ENCODE measurements at regions not wholly inside any gene's neighbourhood (a gene's known extent, or its start where the extent isn't known, plus 50 kb on each side); places are given as distances from the start of the nearest gene placed in this dataset.
A peak's percentile ranks its signal among the peaks of the same experiment; 100 is the strongest.

- TF ChIP-seq CEBPB (IDR thresholded peaks at IDR 0.05; ENCODE audit: borderline replicate concordance, low read depth, low read length), result no peak
- TF ChIP-seq JUND (CRISPR knock-in tag; IDR thresholded peaks at IDR 0.05), result no peak
- TF ChIP-seq PAX8 (CRISPR knock-in tag; IDR thresholded peaks at IDR 0.05; ENCODE audit: borderline replicate concordance), result no peak
- TF ChIP-seq DNMT1 (CRISPR knock-in tag; IDR thresholded peaks at IDR 0.05), result no peak
- TF ChIP-seq ZNF343 (CRISPR knock-in tag; IDR thresholded peaks at IDR 0.05), result no peak
Observed at GRCh38 chr4:59044286-59044900, 1934.2 kb upstream of the IGFBP7 start (continued).

GRCh38 chr4:59054086-59054485 is 1943.9 kb upstream of the IGFBP7 start:
- ChIA-PET POLR2A (no interaction called here), CTCF (ENCODE audit: low intra/inter-chr PET ratio, low total read pairs) (no interaction called here)
- H3K79me2 ChIP-seq (ENCODE audit: insufficient read depth, low read length), result no peaks in the 10 kb centered on the region
- H3K4me2 ChIP-seq (ENCODE audit: low read depth, low read length), result no peak overlapping the region
- intact Hi-C loops (cut with micrococcal nuclease; ENCODE audit: unreplicated experiment), result no loop called here
- no peak overlapping the region for H3K27ac ChIP-seq (ENCODE audit: extremely low read length, insufficient read depth, low read length)
- no peak for ATAC-seq
- no peaks in the 10 kb centered on the region for H3K4me1 ChIP-seq (ENCODE audit: insufficient read depth, low read length)
- no peak overlapping the region for H3K4me3 ChIP-seq (replicated peaks in 1 of 3; ENCODE audit: insufficient read depth in 1 of 3, low read depth in 2 of 3, low read length in 3 of 3)
- TF ChIP-seq ZMYM4 (CRISPR knock-in tag; IDR thresholded peaks at IDR 0.05) (no peak), ZNF496 (CRISPR knock-in tag; IDR thresholded peaks at IDR 0.05; ENCODE audit: insufficient replicate concordance) (no peak), GATA4 (IDR thresholded peaks at IDR 0.05; ENCODE audit: borderline replicate concordance, low read depth) (no peak)
- peaks cover 6% of the 10 kb centered on the region; the same call in 1 of the 2 replicates for H3K9me3 ChIP-seq (ENCODE audit: low read length)
- in situ Hi-C loops (cut with HindIII; ENCODE audit: extremely low pct_ligation_motif_present, low pct_unique_long_range_greater_than_20kb), result no loop called here
- no peak overlapping the region for H3K9ac ChIP-seq (ENCODE audit: insufficient read depth, low read depth, low read length)
- FAIRE-seq, result no peak
- H3K27me3 ChIP-seq (ENCODE audit: control insufficient read depth in 1 of 2, insufficient read depth in 2 of 2, low read length in 2 of 2), result no peaks in the 10 kb centered on the region; a peak in 1 of 5 replicates
- DNase-seq (ENCODE audit: low spot score), result no peak
- no peaks in the 10 kb centered on the region for H3K36me3 ChIP-seq (replicated peaks in 1 of 2; ENCODE audit: control insufficient read depth in 1 of 2, insufficient read depth in 2 of 2, low read length in 2 of 2)
- BruUV-seq (replicated peaks), result no TSS peak
- 0% methylated on average over 1 of the region's 1 CpG for WGBS (ENCODE audit: low lambda C conversion rate)
- H2AFZ ChIP-seq (ENCODE audit: low read length), result no peak overlapping the region
- no peaks in the 10 kb centered on the region for H4K20me1 ChIP-seq (ENCODE audit: insufficient read depth, low read length)

GRCh38 chr4:59057804-59058203 is 1947.6 kb upstream of the IGFBP7 start:
- no peaks in the 10 kb centered on the region for H3K36me3 ChIP-seq (replicated peaks in 1 of 2; ENCODE audit: control insufficient read depth in 1 of 2, insufficient read depth in 2 of 2, low read length in 2 of 2)
- H3K4me1 ChIP-seq (ENCODE audit: insufficient read depth, low read length), result no peaks in the 10 kb centered on the region
- no peaks in the 10 kb centered on the region for H3K9me3 ChIP-seq (ENCODE audit: low read length)
- intact Hi-C loops (cut with micrococcal nuclease; ENCODE audit: unreplicated experiment) (no loop called here), in situ Hi-C loops (cut with HindIII; ENCODE audit: extremely low pct_ligation_motif_present, low pct_unique_long_range_greater_than_20kb) (no loop called here)
- no peak for ATAC-seq
- ChIA-PET CTCF (ENCODE audit: low intra/inter-chr PET ratio, low total read pairs) (no interaction called here), POLR2A (no interaction called here)
- H3K4me2 ChIP-seq (ENCODE audit: low read depth, low read length), result no peak overlapping the region
- no peak overlapping the region for H3K4me3 ChIP-seq (replicated peaks in 1 of 3; ENCODE audit: insufficient read depth in 1 of 3, low read depth in 2 of 3, low read length in 3 of 3)
- H4K20me1 ChIP-seq (ENCODE audit: insufficient read depth, low read length), result no peaks in the 10 kb centered on the region
- WGBS (ENCODE audit: low lambda C conversion rate), result 2% methylated on average over 2 of the region's 2 CpGs
- no peaks in the 10 kb centered on the region; a peak in 1 of 5 replicates for H3K27me3 ChIP-seq (ENCODE audit: control insufficient read depth in 1 of 2, insufficient read depth in 2 of 2, low read length in 2 of 2)
- FAIRE-seq, result no peak
- no peak overlapping the region for H3K27ac ChIP-seq (ENCODE audit: extremely low read length, insufficient read depth, low read length)
- H3K79me2 ChIP-seq (ENCODE audit: insufficient read depth, low read length), result no peaks in the 10 kb centered on the region
- H2AFZ ChIP-seq (ENCODE audit: low read length), result no peak overlapping the region
- no TSS peak for BruUV-seq (replicated peaks)
- peak; percentile 16 for DNase-seq (ENCODE audit: low spot score)
- no peak overlapping the region for H3K9ac ChIP-seq (ENCODE audit: insufficient read depth, low read depth, low read length)
- TF ChIP-seq LBX2 (CRISPR knock-in tag; IDR thresholded peaks at IDR 0.05; ENCODE audit: borderline replicate concordance) (no peak), TBL1XR1 (IDR thresholded peaks at IDR 0.05; ENCODE audit: borderline replicate concordance, low read length, partially characterized antibody) (no peak), MIXL1 (CRISPR knock-in tag; IDR thresholded peaks at IDR 0.05) (no peak), AKNA (CRISPR knock-in tag; IDR thresholded peaks at IDR 0.05; ENCODE audit: borderline replicate concordance) (no peak), ZNF337 (CRISPR knock-in tag; IDR thresholded peaks at IDR 0.05; ENCODE audit: borderline replicate concordance, low read depth) (no peak)
